ENCODE measurements at regions not wholly inside any gene's neighbourhood (a gene's known extent, or its start where the extent isn't known, plus 50 kb on each side); places are given as distances from the start of the nearest gene placed in this dataset.

DNA sequence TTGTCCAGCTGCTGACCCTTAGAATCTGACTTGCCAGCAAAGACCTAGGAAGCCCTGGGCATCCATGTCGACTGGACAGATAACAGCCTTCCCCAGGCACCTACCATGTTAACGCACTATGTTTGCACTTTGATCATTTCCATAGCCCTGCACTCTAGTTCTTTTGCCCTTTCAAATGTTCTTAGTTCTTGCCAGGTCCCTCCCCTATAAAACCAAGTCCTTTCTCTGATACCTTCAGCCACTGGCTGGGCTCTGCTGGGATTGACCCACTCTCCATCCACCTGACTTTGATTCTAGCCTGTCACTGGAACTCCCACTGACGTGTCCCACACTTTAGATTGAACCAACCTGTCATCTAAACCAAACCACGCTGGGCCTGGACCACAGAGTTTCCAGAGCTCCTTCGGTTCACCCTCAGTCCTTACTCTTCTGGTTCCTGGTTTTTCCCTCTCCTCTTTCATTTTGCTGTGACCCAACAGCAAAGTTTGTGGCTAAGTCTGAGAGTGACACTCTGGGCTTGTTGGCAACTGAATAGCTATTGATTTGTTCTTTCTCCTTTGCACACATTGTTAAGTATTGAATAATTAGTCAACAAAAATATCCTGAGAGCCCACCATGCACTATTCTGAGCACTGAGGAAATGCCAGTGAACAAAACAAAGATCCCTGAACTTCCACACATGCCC, 51.8 kb upstream of the STK38L start:
- Histone ChIP-seq H3K36me3 (ENCODE audit: insufficient read depth, low read length) (no peaks in the 10 kb centered on the region), H3K9me3 (ENCODE audit: control insufficient read depth in 1 of 2, low read length in 2 of 2) (no peaks in the 10 kb centered on the region), H3K27me3 (ENCODE audit: insufficient read depth, low read length) (no peaks in the 10 kb centered on the region), H3K4me3 (ENCODE audit: low read length in 2 of 2) (no peak overlapping the region), H3K27ac (ENCODE audit: low read depth, low read length) (no peak overlapping the region), H3K4me1 (ENCODE audit: insufficient read depth, low read length) (no peaks in the 10 kb centered on the region)
- DNase-seq: no peak
- Mint-ChIP-seq H3K4me3 (no peak overlapping the region), H3K36me3 (no peaks in the 10 kb centered on the region), H3K4me1 (no peaks in the 10 kb centered on the region), H3K27ac (no peak overlapping the region), H3K27me3 (no peaks in the 10 kb centered on the region), H3K9me3 (no peaks in the 10 kb centered on the region)
- CTCF ChIA-PET (ENCODE audit: partially characterized antibody): no interaction called here
- POLR2A ChIA-PET (ENCODE audit: partially characterized antibody): interaction anchor here (0.6 kb wide), 1 partner anchor 11 kb away, joined by 3 read pairs; no protein-coding TSS in a partner anchor
- intact Hi-C loops (cut with micrococcal nuclease): no loop called here

DNA sequence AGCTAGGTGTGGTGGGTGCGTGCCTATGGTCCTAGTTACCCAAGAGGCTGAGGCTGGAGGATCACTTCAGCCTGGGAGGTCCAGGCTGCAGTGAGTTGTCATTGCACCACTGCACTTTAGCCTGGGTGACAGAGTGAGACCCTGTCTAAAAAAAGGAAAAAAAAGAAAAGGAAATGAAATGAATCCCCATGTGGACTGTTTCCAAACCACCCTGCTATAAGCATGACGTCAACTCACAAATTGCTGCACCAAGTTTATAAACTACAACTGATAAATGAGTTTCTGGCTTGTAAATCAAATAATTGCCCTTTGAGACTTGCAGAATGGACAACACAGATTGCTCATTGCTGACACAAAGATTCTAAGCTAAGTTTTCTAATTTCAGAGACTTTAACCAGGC, 51.0 kb upstream of the STK38L start:
- H3K4me1 ChIP-seq (ENCODE audit: insufficient read depth, low read length): no peaks in the 10 kb centered on the region
- Mint-ChIP-seq H3K4me3 (no peak overlapping the region), H3K4me1 (no peaks in the 10 kb centered on the region), H3K9me3 (no peaks in the 10 kb centered on the region), H3K27me3 (no peaks in the 10 kb centered on the region), H3K36me3 (no peaks in the 10 kb centered on the region), H3K27ac (no peak overlapping the region)
- H3K27me3 ChIP-seq (ENCODE audit: insufficient read depth, low read length): no peaks in the 10 kb centered on the region
- intact Hi-C loops (cut with micrococcal nuclease): no loop called here
- DNase-seq: no peak
- no peak overlapping the region for H3K4me3 ChIP-seq (ENCODE audit: low read length in 2 of 2)
- H3K27ac ChIP-seq (ENCODE audit: low read depth, low read length): no peak overlapping the region
- ChIA-PET POLR2A (ENCODE audit: partially characterized antibody) (no interaction called here), CTCF (ENCODE audit: partially characterized antibody) (no interaction called here)
- H3K9me3 ChIP-seq (ENCODE audit: control insufficient read depth in 1 of 2, low read length in 2 of 2): no peaks in the 10 kb centered on the region
- no peaks in the 10 kb centered on the region for H3K36me3 ChIP-seq (ENCODE audit: insufficient read depth, low read length)

DNA sequence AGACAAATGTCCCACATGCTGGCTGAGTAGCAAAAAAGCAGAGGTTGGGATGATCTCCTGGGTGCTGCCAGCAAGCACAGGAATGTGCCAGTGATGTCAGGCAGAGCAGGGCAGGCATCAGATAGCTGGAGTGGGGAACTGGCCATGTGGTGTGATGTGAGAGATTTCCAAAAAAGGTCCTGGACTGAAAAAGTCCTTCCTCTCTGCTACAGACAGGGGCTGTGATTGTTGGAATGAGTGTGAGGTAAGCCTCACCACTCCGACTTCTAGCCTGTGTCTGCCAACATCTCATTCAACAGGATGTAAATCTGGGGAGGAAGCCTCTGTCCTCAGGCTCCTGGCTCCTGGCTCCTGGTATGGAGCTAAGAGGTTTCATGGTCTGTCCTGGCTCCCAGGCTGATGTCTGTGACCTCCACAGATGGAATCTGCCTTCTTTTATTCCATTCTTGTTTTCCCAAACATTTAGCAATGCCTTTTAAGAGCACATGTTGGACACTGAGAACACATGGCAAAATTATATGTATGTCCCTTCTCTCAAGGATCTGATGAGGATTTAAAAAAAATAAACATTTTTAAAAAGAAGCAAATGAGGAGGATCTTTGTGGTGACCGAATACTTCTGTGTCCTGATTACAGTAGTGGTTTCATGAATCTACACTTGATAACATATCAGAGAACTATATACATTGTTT, 50.1 kb upstream of the STK38L start:
- no peaks in the 10 kb centered on the region for H3K36me3 Mint-ChIP-seq
- CTCF ChIA-PET (ENCODE audit: partially characterized antibody): no interaction called here
- no peak overlapping the region for H3K27ac ChIP-seq (ENCODE audit: low read depth, low read length)
- POLR2A ChIA-PET (ENCODE audit: partially characterized antibody): no interaction called here
- peaks cover 0 to 2% (median 0%) of the 10 kb centered on the region in 8 donors for H3K9me3 Mint-ChIP-seq
- intact Hi-C loops (cut with micrococcal nuclease): no loop called here
- no peaks in the 10 kb centered on the region for H3K4me1 ChIP-seq (ENCODE audit: insufficient read depth, low read length)
- no peaks in the 10 kb centered on the region for H3K36me3 ChIP-seq (ENCODE audit: insufficient read depth, low read length)
- H3K9me3 ChIP-seq (ENCODE audit: control insufficient read depth in 1 of 2, low read length in 2 of 2): no peaks in the 10 kb centered on the region
- no peaks in the 10 kb centered on the region for H3K4me1 Mint-ChIP-seq
- DNase-seq: no peak
- H3K27me3 ChIP-seq (ENCODE audit: insufficient read depth, low read length): no peaks in the 10 kb centered on the region
- no peak overlapping the region for H3K4me3 Mint-ChIP-seq
- H3K27ac Mint-ChIP-seq: no peak overlapping the region
- no peaks in the 10 kb centered on the region for H3K27me3 Mint-ChIP-seq
- no peak overlapping the region for H3K4me3 ChIP-seq (ENCODE audit: low read length in 2 of 2)
